ENCODE measurements at regions not wholly inside any gene's neighbourhood (a gene's known extent, or its start where the extent isn't known, plus 50 kb on each side); places are given as distances from the start of the nearest gene placed in this dataset.

DNA sequence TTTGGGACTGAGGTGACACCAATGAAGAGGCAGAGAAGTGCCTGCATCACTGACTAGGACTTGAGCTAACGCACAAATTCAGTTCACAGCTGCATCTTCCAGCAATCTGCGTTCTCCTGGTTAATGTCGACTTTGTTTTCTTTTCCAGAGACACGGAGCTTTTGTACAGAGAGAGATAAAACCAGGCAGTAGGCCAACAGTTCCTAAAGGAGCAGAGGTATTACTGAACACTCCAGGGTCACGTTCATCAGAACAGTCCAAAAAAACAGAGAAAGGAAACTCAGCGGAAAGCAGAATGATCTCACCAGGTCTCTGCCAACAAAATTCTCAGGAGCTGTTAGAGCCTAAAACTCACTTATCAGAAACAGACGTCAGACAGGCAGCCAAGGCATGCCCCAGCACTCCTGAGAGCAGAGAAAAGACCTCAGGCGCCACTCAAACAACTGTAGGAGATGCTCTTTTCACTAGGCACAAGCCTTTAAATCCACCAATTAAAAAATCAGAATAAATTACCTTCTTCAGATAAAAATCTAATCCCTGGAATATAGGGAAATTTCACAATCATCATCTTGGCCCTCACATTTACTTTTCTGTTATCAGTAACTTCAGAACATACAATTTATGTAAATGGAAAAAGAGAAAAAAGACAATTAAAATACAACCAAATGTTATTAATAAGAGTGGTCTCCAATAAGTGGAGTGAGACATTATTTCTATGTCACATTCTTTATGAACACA lies 95.9 kb upstream of the SPTBN1 start:
- H3K27ac Mint-ChIP-seq, result no peak overlapping the region
- peaks cover 27% of the 10 kb centered on the region for H3K27me3 Mint-ChIP-seq
- POLR2A ChIA-PET, result interaction anchor here (0.6 kb wide), 1 partner anchor 619 kb away, joined by 3 read pairs; no protein-coding TSS in a partner anchor
- DNase-seq, result no peak
- peaks cover 5% of the 10 kb centered on the region for H3K9me3 Mint-ChIP-seq
- CTCF ChIA-PET, result no interaction called here
- no peaks in the 10 kb centered on the region for H3K4me1 Mint-ChIP-seq
- no peaks in the 10 kb centered on the region for H3K36me3 Mint-ChIP-seq (ENCODE audit: low read depth)
- no peak overlapping the region for H3K4me3 Mint-ChIP-seq

DNA sequence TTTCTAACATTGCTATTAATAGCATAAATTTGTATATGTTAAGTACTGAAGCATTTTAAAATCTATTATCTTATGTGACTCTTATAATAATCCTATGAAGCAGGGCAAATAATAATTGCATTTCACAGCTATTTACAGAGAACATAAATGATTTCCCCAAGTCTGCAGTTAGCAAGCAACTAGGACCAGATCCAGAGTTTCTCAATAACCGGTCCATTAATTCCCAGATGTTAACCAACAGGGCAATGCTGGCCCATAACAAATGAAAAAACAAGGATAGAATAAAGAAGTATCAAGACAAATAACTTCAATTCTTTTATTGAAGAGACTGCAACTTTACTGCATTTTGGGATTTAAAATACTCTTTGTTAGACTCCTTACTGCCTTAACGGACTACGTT lies 91.7 kb upstream of the SPTBN1 start:
- no peak overlapping the region for H3K4me3 Mint-ChIP-seq
- no peaks in the 10 kb centered on the region for H3K36me3 Mint-ChIP-seq (ENCODE audit: low read depth)
- no peak for DNase-seq
- POLR2A ChIA-PET, result no interaction called here
- no peak overlapping the region for H3K27ac Mint-ChIP-seq
- CTCF ChIA-PET, result no interaction called here
- H3K4me1 Mint-ChIP-seq, result no peaks in the 10 kb centered on the region
- peaks cover 29% of the 10 kb centered on the region for H3K27me3 Mint-ChIP-seq
- H3K9me3 Mint-ChIP-seq, result peaks cover 23% of the 10 kb centered on the region

DNA sequence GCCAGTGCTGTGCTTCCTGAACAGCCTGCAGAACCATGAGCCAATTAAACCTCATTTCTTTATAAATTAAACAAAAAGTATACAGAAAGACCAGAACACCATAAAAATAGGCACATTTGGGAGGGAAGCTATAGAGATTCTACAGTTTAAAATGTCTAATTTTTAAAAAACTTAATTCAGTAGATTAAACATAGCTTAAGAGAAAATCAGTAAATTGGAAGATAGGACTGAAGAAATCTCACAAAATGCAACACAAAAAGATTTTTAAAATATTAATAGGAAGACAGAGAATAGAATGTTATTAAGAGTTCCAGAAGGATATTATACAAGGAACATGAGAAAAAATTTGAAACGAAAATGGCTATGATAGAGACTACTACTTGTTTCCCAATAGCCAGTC lies 90.5 kb upstream of the SPTBN1 start:
- POLR2A ChIA-PET, result no interaction called here
- CTCF ChIA-PET, result interaction anchor here (0.9 kb wide), 1 partner anchor 12 kb away, joined by 3 read pairs; no protein-coding TSS in a partner anchor
- Mint-ChIP-seq H3K4me3 (no peak overlapping the region), H3K27ac (no peak overlapping the region), H3K4me1 (no peaks in the 10 kb centered on the region), H3K27me3 (peaks cover 22% of the 10 kb centered on the region), H3K9me3 (peaks cover 23% of the 10 kb centered on the region), H3K36me3 (ENCODE audit: low read depth) (no peaks in the 10 kb centered on the region)
- DNase-seq, result no peak

DNA sequence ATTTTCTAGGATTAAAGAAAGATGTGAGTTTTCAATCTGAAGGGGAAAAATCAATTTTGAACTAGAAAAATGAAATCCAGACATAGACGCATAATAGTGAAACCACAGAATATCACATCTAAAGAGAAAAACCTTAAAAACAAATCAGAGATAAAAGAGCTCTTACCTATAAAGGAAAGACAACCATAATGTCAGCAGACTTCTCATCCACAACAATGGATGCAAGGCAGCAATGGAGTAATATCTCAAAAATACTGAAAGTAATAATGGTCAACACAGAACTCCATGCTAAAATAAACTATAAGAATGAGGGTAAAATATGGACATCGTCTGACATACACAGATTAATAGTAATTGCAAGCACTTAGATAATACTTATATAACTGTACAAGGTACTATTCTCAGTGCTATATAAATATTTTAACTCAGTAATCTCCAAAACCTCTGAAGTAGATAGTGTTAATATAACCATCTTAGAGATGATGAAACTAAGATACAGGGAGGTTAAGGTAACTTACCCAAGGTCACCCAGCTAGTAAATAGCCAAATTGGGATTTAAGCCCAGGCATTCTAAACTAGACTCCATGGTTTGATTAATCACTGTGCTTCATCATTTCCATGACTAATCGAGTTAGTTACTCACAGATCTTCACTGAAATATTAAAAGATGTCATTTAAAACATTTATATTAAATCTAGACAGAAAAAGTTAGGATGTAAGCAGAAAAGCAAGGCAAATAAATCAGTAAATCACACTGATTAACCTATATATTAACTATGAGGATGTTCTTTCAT lies 89.4 kb upstream of the SPTBN1 start:
- Mint-ChIP-seq H3K27ac (no peak overlapping the region), H3K36me3 (ENCODE audit: low read depth) (no peaks in the 10 kb centered on the region), H3K4me1 (no peaks in the 10 kb centered on the region), H3K27me3 (peaks cover 22% of the 10 kb centered on the region), H3K9me3 (peaks cover 23% of the 10 kb centered on the region), H3K4me3 (no peak overlapping the region)
- ChIA-PET POLR2A (no interaction called here), CTCF (interaction anchor here (0.6 to 0.9 kb wide), 2 partner anchors 11 to 288 kb away, joined by 3 read pairs; no protein-coding TSS in a partner anchor)
- no peak for DNase-seq

DNA sequence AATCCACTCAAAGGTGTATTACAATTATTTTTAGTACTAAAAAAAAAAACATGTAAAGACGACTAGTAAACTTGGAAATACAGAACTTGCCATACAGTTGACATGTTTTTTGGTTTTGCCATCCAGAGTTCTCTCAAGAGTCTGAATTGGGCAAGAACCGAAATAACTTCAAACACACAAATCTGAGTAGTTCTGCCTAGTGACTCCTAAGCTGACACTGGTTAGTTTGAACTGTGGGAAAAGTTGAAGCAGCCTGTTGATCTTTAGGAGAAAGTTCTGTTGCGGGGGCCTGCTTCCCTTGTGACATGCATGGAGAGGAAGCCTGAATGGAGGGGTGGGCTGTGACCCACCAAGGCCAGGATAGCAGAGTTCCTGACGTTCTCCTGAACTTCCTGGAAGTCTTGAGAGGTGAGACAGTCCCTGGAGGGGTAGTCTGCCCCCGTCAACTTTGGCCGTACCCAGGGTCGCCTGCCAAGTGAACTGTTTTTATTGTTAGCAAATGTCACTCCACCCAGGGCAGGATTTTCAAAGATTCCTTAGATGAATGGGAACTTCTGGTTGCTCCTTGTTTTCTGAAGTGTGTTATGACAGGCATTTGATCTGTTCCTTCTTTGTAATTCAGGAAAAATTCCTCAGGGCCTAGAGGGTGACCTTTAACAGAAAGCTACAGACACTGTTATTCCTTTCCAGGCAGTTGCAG lies 85.6 kb upstream of the SPTBN1 start:
- Mint-ChIP-seq H3K27ac (no peak overlapping the region), H3K9me3 (peaks cover 16% of the 10 kb centered on the region), H3K36me3 (ENCODE audit: low read depth) (no peaks in the 10 kb centered on the region), H3K27me3 (peaks cover 13% of the 10 kb centered on the region), H3K4me3 (no peak overlapping the region), H3K4me1 (no peaks in the 10 kb centered on the region)
- ChIA-PET CTCF (interaction anchor here (0.8 kb wide), 1 partner anchor 14 kb away, joined by 4 read pairs; no protein-coding TSS in a partner anchor), POLR2A (no interaction called here)
- DNase-seq, result no peak

DNA sequence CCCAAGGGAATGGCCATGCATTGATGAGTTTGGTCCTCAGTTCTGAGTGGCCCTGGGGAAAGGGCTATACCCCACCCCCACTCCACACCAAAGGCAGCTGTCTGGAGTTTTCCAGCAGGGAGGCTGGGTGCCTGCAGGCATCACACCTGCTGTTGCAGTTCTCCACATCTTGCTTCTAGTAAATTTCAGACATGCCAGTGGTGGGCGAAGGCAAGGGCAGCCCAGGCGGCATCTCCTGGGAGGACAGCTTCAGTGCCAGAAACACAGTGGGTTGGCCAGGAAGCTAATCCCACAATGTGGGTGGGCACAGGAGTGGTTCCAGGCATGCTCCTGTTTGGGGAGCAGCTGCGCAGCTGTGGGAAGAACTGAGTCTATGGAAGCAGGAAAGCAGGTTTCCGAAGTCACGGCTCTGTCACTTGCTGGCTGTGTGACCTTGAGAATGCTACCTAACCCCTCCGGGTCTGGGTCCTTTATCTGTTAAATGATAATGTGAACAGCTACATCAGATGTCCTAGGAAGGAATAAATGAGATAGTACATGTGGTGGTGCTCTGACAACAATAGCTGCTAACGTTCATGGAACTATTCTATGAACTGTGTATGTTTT lies 84.6 kb upstream of the SPTBN1 start:
- H3K27me3 Mint-ChIP-seq, result peaks cover 10% of the 10 kb centered on the region
- H3K36me3 Mint-ChIP-seq (ENCODE audit: low read depth), result no peaks in the 10 kb centered on the region
- H3K4me3 Mint-ChIP-seq, result no peak overlapping the region
- no peak for DNase-seq
- H3K4me1 Mint-ChIP-seq, result no peaks in the 10 kb centered on the region
- H3K27ac Mint-ChIP-seq, result no peak overlapping the region
- H3K9me3 Mint-ChIP-seq, result peaks cover 13% of the 10 kb centered on the region
- ChIA-PET CTCF (no interaction called here), POLR2A (no interaction called here)

DNA sequence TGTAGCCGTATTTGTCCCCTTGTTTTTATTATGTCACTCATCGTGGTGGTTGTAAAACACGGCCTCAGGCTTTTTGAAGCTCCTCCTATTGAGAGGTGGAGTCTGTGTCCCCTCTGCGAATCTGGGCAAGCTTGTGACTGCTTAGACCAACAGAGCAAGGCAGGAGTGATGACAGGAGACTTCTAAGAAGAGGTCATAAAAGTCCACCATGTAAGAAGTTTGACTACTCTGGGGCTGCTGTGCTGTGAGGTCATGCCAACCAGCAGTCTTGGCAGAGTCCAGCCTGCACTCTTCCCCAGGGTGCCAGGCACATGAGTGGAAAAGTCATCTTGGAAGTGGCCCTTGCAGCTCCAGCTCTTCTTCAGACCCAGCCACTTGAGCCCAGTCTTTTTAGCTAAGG lies 83.8 kb upstream of the SPTBN1 start:
- Mint-ChIP-seq H3K4me3 (no peak overlapping the region), H3K27me3 (peaks cover 9% of the 10 kb centered on the region), H3K9me3 (peaks cover 13% of the 10 kb centered on the region), H3K36me3 (ENCODE audit: low read depth) (no peaks in the 10 kb centered on the region), H3K4me1 (no peaks in the 10 kb centered on the region), H3K27ac (no peak overlapping the region)
- CTCF ChIA-PET, result interaction anchor here (0.6 kb wide), 1 partner anchor 78 kb away, joined by 3 read pairs; no protein-coding TSS in a partner anchor
- no peak for DNase-seq
- POLR2A ChIA-PET, result no interaction called here

DNA sequence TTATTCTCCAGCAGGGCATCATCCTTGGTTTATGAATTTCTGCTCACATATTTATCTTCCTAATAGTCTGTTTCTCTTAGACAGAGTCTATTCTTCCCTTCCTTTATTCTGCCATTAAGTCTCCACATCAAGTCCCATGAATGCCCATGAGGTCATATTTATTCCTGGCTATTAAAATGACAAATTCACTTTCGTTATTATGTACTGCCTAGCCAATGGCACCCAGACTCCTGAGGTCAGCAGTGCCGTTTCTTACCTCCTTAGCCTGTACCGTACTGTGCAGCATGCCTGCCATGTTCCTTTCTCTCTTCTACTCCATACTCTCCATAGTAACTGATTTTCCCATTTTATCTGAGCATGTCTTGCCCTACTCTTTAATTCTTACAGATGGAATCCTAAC lies 82.3 kb upstream of the SPTBN1 start:
- Mint-ChIP-seq H3K9me3 (peaks cover 4% of the 10 kb centered on the region), H3K27me3 (peaks cover 9% of the 10 kb centered on the region), H3K36me3 (ENCODE audit: low read depth) (no peaks in the 10 kb centered on the region), H3K4me1 (no peaks in the 10 kb centered on the region), H3K27ac (no peak overlapping the region), H3K4me3 (no peak overlapping the region)
- ChIA-PET CTCF (no interaction called here), POLR2A (no interaction called here)
- no peak for DNase-seq

DNA sequence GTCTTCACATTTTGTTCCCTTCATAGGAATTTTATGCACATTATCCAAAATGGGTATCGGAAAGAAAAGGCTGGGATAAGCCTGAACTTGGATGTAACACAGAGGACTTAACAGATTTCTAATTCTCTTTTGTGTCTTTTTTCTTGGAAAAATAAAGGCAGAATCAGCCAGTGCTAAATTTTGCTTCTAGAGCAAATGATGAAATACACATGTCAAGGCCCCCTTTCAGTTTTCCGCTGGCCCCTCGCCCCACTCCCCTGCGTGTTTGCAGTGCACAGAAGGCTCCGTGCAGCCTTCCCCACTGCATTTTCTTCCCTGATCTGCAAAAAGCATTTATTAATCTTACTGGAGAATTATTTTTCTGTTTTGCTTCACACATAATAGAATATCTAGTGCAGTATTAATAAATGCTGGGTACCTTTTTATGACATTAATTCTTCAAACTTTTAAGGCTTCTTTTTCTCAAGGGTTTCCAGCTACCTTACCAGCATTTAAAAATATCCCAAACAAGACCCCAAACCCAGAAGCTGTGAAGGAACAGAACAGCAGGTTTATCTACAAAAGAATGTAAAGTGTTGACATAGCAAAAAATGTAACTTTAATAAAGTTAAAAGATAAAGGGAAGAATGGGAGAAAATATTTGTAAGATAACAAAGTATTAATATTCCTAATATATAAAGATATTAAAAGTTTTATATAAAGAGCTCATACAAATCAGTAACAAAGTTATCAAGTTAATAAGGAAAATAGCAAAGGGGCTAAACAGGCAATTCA lies 81.3 kb upstream of the SPTBN1 start:
- no peak for DNase-seq
- Mint-ChIP-seq H3K4me1 (no peaks in the 10 kb centered on the region), H3K4me3 (no peak overlapping the region), H3K27ac (no peak overlapping the region), H3K27me3 (peaks cover 9% of the 10 kb centered on the region), H3K36me3 (ENCODE audit: low read depth) (no peaks in the 10 kb centered on the region), H3K9me3 (no peaks in the 10 kb centered on the region)
- CTCF ChIA-PET, result interaction anchor here (0.6 kb wide), 1 partner anchor 504 kb away, joined by 3 read pairs; no protein-coding TSS in a partner anchor
- POLR2A ChIA-PET, result no interaction called here

DNA sequence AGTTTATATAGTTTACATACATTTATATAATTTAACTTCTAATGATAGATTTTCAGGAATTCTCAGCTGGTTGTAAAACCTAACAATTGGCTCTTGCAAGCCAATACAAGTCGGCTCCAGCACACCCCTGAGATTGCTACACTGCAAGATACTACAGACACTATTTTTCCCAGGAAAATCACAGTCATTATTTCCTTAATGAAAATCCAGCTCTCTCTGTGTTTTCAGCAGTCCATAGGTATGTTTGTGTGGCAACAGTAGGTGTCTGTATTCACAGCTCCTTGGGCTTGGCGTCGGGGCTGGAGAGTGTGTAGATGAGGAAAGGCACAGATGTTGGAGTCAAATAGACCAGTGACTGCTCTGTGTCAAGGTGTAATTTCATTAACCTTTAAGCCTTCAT lies 78.7 kb upstream of the SPTBN1 start:
- no peaks in the 10 kb centered on the region for H3K4me1 Mint-ChIP-seq
- DNase-seq, result no peak
- H3K27me3 Mint-ChIP-seq, result peaks cover 11% of the 10 kb centered on the region
- H3K9me3 Mint-ChIP-seq, result no peaks in the 10 kb centered on the region
- no peaks in the 10 kb centered on the region for H3K36me3 Mint-ChIP-seq (ENCODE audit: low read depth)
- POLR2A ChIA-PET, result no interaction called here
- CTCF ChIA-PET, result interaction anchor here (0.5 to 1.8 kb wide), 4 partner anchors 12 to 328 kb away, joined by 3 to 4 read pairs (median 4); no protein-coding TSS in a partner anchor
- no peak overlapping the region for H3K27ac Mint-ChIP-seq
- H3K4me3 Mint-ChIP-seq, result no peak overlapping the region

DNA sequence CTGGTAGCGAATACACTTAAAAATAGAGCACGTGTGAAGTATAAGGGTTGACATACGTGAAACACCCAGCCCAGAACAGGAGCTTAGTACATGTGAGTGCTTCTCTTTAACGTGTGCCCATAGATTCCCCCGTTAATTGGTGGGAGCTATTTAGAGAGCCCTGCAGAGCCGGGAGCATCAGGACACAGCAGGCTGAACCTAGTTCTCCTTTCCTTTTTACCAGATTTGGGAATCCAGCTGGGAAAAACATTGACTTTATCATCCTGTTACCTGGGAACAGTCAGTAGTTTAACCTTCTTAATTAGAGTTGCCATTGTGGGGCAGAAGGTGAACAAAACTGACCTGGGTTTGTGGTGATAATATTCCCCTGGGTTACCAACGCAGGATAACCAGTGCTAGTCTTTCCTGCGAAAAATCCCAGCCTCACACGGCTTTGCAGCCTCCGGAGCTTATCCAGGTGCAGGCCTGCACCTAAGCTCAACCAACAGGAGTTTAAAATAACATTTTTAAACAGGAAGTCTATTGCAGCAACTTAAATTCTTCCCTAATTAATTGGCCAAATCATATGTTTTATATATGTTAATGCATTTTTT lies 78.1 kb upstream of the SPTBN1 start:
- no peaks in the 10 kb centered on the region for H3K4me1 Mint-ChIP-seq
- H3K27ac Mint-ChIP-seq, result no peak overlapping the region
- H3K4me3 Mint-ChIP-seq, result no peak overlapping the region
- ChIA-PET CTCF (interaction anchor here (0.9 to 1.8 kb wide), 3 partner anchors 12 to 30 kb away, joined by 3 to 4 read pairs (median 3); no protein-coding TSS in a partner anchor), POLR2A (no interaction called here)
- H3K27me3 Mint-ChIP-seq, result peaks cover 12% of the 10 kb centered on the region
- no peaks in the 10 kb centered on the region for H3K9me3 Mint-ChIP-seq
- H3K36me3 Mint-ChIP-seq (ENCODE audit: low read depth), result no peaks in the 10 kb centered on the region
- no peak for DNase-seq

DNA sequence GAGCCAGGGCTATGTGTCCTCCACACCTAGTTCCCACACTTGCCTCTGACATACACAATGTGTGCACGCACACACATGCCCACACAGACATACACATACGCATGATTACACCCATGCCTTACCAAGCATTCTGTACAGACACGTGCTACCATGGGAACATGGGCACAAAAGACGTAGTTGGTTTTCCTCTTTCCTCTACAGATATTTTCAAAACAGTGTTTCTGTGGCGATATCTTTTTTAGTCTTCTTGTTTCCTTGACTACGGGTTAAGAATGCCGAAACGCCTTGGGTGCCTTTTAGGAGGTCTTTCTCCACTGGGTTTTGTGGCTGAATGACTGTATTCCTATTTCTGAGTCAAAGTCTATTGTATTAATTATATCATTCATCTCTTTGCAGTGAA lies 75.5 kb upstream of the SPTBN1 start:
- H3K4me1 Mint-ChIP-seq, result no peaks in the 10 kb centered on the region
- H3K9me3 Mint-ChIP-seq, result no peaks in the 10 kb centered on the region
- H3K4me3 Mint-ChIP-seq, result no peak overlapping the region
- ChIA-PET POLR2A (no interaction called here), CTCF (no interaction called here)
- H3K36me3 Mint-ChIP-seq (ENCODE audit: low read depth), result no peaks in the 10 kb centered on the region
- peaks cover 3% of the 10 kb centered on the region for H3K27me3 Mint-ChIP-seq
- H3K27ac Mint-ChIP-seq, result no peak overlapping the region
- DNase-seq, result no peak

Measured in activated CD4-positive, alpha-beta T cell treated with anti-CD3 and anti-CD28 coated beads, Interleukin-2, amount 10 ng/mL, durations not matched to agents 7 days and 5 days (primary cell).